Renal pelvis (tissue), 1 donor: ENCODE measurements at regions not wholly inside any gene's neighbourhood (a gene's known extent, or its start where the extent isn't known, plus 50 kb on each side); places are given as distances from the start of the nearest gene placed in this dataset.

Experiments
- DNase-seq: peaks from one replicate; pipeline ENCODE4 v3.0.0-alpha.2; 2013

DNA sequence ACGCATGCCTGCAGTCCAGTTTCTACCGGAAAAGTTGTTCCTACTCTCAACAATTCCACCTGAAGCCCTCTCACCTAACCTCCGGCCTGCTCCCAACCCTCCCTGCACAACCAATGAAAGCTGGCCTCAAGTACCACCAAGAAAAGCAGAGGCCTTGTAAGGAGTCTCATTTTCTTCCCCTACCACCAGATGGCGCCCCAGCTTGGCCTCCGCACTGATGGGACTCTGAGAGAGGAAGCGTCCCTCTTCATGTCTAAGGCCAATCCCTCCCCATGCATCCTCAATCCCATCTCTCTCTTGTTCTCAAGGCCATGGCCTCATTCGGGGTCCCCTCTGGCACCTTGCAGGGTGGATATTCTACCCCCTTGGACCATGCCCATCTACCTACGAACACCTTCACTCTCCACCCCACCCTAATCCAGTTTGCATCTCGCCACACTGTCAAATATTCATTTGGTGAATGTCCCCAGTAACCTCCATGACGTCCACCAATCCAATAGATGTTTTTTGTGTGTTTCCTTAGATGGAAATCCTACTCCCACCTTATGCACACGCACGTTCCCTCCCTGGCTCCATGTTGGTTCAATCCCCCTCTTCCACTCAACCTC, 412.8 kb downstream of the ZNF536 start:
- no peak for DNase-seq

DNA sequence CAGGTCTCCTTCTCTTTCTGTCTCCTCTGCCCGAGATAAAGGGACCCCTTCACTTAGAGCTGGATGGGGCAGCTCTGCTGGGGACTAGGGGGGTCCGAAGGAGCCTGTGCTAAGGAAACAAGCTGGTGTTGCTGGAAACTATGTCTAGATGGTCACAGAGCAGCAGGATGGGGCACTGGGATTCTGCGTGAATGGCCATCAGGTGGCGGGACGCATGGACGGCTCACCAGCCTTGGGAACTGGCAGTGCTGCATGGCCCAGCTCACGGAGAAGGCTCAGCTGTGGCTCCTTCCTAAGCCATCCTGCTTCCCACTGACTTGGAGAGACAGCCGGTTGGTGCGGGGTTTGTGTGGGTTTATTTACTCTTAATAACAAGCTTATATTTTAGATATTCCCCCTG, 411.8 kb downstream of the ZNF536 start:
- DNase-seq = no peak

DNA sequence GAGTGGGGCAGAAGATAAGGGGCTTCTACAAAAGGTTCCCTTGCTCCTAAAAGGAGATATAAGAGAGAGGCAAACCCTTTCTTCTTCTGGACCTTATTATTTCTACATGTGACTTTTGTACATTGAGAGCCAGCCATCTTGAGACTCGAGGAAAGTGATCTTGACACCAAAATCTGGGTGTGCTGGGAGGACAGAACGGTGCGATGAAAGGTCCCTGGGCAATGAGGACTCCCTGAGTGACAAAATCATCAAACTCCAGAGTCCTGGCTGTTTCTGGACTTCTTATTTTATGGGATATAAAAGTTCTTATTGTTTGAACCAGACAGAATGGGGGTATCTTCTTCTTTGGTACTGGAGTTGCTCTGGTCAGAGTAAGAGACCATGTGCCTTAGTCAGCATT, 411.0 kb downstream of the ZNF536 start:
- no peak for DNase-seq

DNA sequence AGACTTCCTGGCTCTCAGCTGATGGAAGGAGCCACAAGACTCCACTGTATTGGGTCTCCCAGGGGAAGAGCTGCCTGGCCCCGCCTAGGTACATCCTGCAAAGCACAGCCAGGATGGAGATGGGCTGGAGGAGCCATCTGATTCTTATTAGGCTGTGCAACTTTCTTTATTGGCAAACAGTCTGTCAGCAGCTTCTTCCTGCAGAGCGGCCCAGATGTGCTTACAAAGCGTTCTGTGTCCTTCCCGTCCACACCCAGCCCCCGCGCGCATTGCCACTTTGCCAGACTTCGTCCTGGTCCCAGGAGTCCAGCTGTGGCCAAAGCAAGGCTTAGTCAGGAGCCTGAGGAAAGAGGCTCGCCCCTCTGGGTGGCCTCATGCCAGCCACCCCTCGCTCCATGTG, 409.3 kb downstream of the ZNF536 start:
- no peak for DNase-seq

DNA sequence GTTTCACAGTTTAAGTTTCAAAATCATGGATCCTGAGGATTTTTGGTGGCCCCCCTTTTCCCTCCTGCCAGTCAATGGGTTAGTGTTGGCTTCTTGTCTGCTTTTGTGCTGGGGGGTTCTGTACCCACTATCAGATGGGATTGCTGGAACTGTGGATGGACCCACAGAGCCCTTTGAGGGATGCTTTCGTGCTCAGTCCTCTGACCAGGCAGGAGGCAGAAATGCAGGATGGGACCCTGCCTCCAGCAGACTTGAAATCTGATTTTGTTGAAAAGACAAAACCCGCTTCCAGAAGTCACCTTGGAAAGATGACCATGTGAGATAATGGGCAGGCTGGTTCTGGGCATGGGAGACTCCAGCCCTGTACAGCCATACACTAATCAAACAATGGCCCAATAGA, 408.9 kb downstream of the ZNF536 start:
- no peak for DNase-seq

DNA sequence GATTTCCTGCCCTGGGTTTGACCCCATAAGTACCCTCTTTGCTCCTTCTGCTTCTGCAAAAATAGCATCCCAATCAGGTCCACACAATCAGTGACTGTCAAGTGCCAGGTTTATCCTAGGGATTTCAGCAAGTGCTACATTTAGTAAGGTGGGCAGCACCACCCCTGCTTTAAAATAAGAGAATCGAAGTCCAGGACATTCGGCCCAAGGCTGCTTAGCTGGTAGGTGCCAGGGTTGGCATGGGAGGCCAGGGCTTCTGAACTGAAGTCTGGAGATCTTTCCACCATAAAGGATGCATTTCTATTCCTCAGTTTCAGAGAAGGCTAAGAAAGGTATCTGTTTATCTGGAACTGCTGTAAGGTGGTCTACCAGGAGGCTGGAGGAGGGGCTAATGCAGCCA, 408.3 kb downstream of the ZNF536 start:
- no peak for DNase-seq

DNA sequence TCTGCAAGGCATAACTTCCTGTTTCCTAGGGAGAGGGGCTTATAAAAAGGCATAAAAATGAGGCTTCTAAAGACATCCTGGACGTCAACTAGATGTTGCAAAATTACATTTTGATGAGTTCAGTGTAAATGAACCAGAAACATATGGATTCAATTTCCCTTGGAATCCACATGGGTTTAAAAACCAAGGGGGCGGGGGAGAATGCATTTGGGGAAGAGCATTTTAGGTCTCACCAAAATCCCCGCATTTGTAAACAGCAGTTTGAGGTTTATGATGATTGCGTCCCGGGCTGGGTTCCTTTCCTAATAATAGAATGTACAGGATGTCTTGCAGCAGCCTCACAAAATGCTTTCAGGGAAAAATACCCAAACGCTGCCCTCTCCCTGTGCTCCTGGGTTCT, 407.8 kb downstream of the ZNF536 start:
- DNase-seq = no peak

DNA sequence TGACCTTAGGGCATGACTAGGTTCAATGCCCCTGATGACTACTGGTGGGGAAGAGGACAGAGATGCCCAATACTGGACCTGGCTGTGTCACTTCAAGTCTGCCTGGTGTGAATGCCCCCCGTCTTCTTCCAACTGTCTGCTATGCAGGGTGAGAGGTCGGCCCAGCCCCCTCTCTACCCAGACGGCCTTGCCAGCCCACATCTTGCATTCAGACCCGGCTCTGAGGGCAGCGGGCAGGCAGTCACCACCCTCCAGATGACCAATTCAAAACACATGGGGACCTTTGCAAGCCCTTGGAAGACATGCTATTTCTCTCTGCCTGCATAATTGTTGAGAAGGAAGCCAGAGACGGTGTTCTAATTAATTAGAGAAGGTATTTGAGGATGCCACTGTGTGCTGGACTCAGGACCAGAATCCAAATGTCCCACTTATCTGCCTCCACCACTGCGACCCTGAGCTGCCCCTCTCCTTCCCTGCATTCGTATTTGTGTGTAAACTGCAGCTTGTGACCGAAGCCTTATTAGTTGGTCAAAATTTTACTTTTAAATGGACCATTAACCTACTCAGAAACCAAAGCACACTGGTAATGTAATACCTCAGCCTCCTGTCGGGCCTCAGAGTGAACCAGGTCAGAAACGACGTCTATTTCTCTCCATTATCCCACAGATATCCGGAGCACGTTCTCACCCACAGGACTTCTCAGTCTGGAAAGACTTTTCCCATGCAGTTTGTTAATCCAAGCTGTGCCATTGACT, 407.0 kb downstream of the ZNF536 start:
- DNase-seq = no peak

DNA sequence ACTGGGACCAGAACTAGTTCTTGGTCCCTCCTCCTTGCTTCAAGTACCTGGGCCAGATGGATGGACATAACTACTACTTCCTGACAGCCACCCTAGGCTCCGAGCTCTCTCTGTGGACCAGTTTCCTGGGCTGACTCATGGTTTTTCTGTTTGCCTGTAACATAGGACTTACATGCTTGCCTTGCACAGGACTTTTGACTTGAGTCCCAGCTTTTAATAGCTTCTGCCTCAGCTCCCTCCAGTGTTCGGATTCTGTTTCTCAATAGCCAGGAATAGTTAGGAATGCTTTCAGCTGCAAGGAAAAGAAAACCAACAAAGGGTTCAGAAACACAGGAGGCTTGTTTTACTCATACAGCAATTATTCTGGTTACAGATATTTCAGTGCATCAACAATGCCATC, 405.9 kb downstream of the ZNF536 start:
- DNase-seq = no peak

DNA sequence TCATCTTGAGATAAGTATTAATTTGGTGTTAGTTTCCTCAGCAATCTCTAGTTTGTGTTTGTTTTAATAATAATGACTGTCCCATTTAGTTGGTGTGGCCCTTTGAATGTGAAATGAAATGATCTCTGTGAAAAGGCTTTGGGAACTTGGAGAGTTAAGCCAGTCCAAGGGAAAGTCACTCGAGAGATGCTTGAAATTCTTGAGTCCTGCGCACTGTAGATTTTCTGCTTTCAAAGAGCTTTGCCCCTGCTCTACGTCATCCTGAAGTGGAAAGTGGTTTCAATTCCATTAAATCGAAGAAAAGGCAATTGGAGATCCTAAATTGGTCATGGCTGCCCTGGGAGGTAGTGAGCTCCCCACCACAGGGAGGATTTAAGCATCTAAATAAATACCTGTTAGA, 403.8 kb downstream of the ZNF536 start:
- no peak for DNase-seq

DNA sequence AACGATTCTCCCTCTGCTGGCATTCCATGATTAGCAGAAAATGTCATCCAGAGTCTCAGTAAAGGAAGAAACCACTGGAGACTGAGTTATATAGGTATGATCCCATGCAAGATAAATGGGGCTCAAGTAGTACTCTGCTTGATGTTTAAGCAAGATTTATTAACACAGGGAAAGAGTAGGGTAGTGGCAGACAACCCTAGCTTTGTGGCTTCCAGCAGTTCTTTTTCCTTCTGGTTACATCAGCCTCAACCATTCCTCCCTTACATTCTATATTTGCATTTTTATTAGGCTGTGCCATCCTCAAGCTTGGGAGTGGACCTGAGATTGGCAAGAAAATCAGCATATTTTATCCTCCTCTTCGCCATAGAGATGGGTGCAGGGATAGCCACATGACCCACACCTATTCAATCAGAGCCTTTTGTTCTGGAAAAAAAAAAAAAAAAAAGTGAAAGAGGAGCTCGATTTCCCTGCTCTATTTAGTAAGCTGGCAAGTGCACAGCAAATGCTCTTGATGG, 402.1 kb downstream of the ZNF536 start:
- DNase-seq = no peak

DNA sequence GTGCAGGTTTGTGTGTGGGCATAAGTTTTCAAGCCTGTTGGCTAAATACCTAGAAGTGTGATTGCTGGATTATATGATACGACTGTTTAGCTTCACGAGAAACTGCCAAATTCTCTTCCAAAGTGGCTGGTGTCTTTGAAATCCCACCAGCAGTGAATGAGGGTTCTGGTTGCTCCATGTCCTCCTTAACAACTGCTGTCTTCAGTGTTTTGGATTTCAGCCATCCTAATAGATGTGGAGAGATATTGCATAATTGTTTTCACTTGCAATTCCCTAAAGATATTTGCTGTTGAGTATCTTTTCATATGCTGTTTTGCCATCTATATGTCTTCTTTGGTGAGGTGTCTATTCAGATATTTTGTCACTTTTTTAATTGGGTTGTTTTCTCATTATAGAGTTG, 390.5 kb downstream of the ZNF536 start:
- no peak for DNase-seq

DNA sequence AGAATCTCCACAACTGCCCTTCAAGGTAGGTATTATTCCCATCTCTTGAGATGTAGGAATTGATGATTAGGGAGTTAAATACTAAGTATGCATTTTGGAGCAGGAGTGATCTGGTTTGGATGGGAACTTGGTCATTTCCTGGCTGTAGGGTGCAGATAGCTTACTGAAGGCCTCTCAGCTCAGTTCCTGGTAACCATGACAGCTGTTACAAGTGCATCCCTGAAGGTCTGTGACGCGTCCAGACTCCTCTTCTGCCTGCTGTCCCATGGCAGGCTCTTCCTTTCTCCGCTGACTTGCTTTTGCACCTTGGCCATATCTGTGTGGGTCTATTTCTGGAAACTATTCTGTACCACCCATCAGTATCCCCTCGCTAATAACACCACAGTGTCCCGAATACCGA, 387.8 kb downstream of the ZNF536 start:
- no peak for DNase-seq

DNA sequence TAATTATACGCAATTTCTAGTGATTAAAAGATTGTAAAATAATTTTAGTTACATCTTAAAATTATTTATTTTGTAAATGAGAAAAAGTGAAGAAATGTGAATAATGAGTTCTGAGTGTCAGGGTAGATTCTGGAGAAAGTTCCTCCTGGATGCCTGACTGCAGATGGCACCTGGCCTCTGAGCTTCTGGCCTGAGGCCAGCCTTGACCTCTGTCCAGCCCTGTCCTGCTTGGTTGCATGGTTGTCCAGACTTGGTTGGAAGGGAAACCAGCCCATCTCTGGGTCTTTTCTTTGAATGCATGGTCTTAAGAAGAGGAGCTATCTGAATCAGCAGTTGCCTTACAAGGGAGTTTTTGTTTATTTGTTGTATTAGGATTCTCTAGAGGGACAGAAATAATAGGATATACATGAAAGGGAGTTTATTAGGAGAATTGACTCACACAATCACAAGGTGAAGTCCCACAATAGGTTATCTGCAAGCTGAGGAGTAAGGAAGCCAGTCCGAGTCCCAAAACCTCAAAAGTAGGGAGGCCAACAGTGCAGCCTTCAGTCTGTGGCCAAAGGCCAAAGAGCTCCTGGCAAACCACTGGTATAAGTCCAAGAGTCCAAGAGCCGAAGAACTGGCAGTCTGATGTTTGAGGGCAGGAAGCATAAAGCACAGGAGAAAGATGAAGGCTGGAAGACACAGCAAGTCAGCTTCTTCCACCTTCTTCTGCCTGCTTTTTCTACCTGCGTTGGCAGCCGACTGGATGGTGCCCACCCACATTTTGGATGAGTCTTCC, 385.8 kb downstream of the ZNF536 start:
- no peak for DNase-seq

DNA sequence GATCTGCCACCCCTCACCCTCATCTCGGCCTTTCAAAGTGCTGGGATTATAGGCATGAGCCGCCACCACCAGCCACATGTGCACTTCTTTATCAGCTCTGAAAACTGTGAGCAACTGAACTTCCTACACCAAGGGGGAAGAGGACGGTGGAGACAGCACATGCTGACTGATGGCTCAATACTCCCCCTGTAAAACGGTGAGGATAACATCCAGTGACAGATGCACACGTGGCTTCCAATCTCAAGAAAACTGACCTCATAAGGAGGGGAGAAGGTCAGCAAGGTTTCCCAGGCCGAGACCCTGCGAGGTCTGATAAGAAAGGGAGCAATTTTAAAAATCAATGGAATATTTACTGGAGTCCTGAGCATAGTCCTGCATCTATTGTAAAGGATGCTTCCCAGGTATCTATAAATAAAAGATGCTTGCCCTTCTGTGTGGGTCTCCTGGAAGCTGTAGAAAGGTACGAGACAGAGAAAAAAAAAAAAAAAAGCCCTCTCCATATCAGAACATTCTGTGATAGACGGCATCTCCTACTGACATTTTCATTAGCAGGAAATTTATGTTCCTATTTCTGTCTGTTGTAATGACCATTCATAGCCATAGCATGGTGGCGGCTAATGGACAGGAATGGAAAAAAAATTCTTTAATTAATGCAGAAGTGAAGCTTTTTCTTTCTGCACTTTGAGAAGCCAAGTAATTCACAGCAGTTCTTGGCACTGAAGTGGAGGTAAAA, 385.1 kb downstream of the ZNF536 start:
- no peak for DNase-seq

DNA sequence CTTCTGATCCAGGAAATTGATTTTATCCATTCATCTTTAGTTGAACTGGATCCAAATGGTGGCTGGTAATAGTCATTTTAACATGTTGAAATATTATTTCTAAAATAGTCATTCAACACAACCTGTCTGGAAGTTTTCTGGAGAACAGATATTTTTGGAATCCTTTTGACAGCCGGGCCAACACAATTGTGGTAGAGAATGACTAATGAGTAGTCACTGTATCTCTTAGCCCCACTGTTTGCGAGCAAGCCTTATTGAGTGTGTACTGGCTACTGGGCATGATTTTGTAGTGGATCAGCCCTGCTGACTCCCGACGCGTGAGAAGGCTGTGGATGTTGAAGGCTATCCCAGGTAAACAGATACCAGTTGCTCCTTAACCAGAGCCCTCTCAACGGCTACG, 383.4 kb downstream of the ZNF536 start:
- no peak for DNase-seq

DNA sequence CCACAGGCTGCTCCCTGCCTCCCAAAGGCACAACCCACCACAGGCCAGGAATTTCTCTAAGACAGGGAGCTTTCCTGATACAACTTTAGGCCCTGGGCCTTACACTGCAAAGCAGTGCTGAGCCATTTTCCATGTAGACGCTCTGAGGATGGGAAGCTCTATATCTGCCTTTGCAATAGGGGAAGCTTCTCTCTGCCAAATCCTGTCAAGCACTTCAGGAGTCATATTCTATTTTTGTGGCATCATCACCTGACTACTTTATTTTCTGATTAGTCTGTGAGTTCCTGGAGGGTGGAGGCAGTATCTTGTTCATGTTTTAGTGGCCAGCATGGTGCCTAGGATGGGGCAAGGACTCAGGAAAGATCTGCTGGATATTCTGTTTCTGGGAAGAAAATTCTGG, 382.0 kb downstream of the ZNF536 start:
- DNase-seq = no peak

DNA sequence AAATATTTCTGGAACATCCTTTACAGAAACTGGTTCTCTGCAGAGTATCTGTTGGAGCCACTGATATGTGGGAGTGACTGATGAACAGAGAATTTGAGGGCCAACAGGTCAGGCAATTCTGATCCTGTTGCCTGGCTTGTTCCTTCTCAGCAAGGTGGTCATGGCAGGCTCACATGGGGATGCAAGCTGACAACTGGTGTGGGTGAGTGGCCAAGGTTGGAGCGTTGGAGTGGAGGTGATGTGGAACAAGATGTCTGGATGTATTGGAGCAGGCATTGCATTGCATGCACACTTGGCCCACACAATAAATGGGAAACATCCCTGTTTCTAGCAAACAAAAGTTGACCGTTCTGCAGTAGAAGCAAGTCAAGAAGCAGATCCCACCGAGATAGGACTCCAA, 380.7 kb downstream of the ZNF536 start:
- DNase-seq = no peak

DNA sequence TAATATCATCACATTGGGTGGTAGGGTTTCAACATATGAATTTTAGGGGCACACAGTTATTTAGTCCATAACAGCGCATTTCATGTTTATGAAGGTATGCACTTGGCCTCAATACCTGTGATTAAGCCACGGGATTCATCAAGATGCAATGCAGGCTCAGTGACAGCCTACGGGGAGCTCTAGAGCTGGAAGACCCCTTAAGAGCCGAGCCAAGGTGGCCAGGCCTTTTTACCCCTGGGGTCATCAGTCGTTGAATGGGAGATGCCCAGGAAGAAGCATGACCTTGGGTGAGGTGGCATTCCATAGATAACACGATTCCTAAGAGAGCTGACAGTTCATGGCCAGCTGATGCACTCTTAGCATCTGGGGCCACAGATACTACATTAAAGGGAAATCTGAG, 380.0 kb downstream of the ZNF536 start:
- no peak for DNase-seq

DNA sequence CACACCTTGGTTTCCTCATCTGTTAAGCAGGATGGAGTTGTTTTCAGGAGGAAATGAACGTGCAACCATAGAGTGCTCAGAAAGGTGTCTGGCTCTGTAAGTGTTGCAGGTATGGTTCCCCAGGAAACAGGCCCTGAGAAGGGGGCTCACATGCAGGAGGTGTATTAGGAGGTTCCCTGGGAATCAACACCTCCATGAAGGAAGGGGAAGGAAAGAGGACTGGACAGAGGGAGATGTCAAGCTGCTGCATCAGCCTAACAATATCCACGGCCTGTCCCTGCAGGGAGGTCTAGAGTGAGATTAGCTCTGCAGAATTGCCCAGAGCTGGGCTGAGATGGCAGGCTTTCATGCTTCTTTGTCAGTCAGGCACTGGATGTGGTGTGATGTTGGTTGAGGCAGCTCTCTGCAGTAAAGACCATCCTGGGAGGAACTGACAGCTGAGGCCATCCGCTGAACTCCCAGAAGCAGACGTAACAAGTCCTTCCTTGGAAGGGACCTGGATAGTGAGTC, 373.3 kb downstream of the ZNF536 start:
- no peak for DNase-seq

DNA sequence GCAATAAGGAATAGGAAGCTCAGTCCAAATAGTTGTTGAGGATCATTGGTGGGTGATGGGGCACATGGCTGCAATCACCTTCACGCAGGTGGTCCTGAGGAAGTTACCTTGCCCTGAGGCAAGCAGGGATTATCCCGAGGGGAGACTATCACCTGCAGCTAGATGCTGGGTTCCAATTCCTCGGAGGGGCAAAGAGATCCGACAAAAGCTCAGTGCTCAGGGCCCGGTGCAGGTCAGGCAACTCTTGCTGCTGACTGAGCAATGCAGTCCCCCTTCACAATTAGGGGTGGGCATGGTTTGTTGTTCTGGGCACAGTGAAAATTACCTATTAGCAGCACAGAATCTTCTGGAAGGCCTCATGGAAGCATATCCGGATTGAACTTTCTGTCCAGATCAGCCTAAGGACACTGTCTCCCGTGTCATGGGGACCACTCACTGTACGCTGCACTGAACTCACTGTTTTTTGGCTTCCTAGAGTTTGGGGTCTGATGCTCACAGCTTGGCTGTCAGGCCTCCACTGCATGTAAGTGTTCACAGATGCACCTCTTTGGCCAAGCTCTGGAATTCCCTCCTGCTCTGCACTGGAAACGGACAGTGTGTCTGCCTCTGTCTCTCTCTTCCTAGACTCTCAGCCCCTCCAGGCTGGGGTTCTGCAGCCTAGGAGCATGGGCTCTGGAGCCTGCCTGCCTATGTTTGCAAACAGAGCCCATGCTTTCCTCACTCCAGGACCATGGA, 372.7 kb downstream of the ZNF536 start:
- DNase-seq = no peak
